Tibial nerve (tissue), 4 donors: ENCODE measurements at regions not wholly inside any gene's neighbourhood (a gene's known extent, or its start where the extent isn't known, plus 50 kb on each side); places are given as distances from the start of the nearest gene placed in this dataset.

ENCODE experiments used
- DNase-seq, 2 donors: peaks; one replicate each; pipeline ENCODE4 v3.0.0-alpha.2; 2019; ENCODE audit warnings: low spot score in 2 of 2
- H3K27ac ChIP-seq, 4 donors: fragments of 200-600 bp; sonication (generic) in 3 of 4; one replicate each; pipeline ENCODE4 v1.5.1; 2017 to 2019; ENCODE audit warnings: mild to moderate bottlenecking in 1 of 4
- H3K27me3 ChIP-seq, 2 donors: fragments of 200-600 bp; sonication (generic) in 1 of 2; one replicate each; pipeline versions ENCODE4 v1.5.1 to v1.6.0; 2017 to 2019
- H3K36me3 ChIP-seq, 3 donors: fragments of 200-600 bp; sonication (generic); one replicate each; pipeline ENCODE4 v1.5.1; 2018 to 2019
- H3K4me1 ChIP-seq, 4 donors: fragments of 200-600 bp; sonication (generic) in 3 of 4; one replicate each; pipeline ENCODE4 v1.5.1; 2017 to 2019
- H3K4me3 ChIP-seq, 4 donors: fragments of 200-600 bp; sonication (generic) in 3 of 4; one replicate each; pipeline ENCODE4 v1.5.1; 2017 to 2019; ENCODE audit warnings: mild to moderate bottlenecking in 1 of 4, moderate library complexity in 1 of 4
- H3K9me3 ChIP-seq, 4 donors: fragments of 200-600 bp; sonication (generic) in 3 of 4; one replicate each; pipeline ENCODE4 v1.5.1; 2017 to 2019
- CTCF ChIP-seq, 5 experiments: fragments of 200-600 bp in 3 of 5; fragments of 450-650 bp in 2 of 5; sonication (generic) in 3 of 5; IDR thresholded peaks; one replicate each; pipeline ENCODE4 v1.5.1; 2016 to 2019; ENCODE audit warnings: antibody characterized with exemption in 5 of 5, mild to moderate bottlenecking in 3 of 5, moderate library complexity in 2 of 5
- EP300 ChIP-seq, 2 donors: sonication (generic); formaldehyde crosslinking; IDR thresholded peaks; one replicate each; pipeline ENCODE4 v1.6.1; 2017; ENCODE audit warnings: antibody characterized with exemption in 2 of 2, mild to moderate bottlenecking in 1 of 2
- POLR2A ChIP-seq, 2 donors: fragments of 450-650 bp; IDR thresholded peaks; one replicate each; pipeline ENCODE4 v1.6.1; 2017; ENCODE audit warnings: antibody characterized with exemption in 2 of 2, mild to moderate bottlenecking in 2 of 2, moderate library complexity in 2 of 2
- whole genome bisulfite sequencing, 2 donors: methylation state at CpG; one replicate each; pipeline ENCODE4 v1.1.5; 2018; 5-methylcytosine and 5-hydroxymethylcytosine counted together

GRCh38 chr5:9787861-9788600 lies 157.9 kb upstream of the TAS2R1 start:
- Histone ChIP-seq H3K9me3 (no peaks in the 10 kb centered on the region), H3K27me3 (no peaks in the 10 kb centered on the region), H3K4me1 (no peaks in the 10 kb centered on the region), H3K27ac (no peak overlapping the region), H3K4me3 (no peak overlapping the region), H3K36me3 (no peaks in the 10 kb centered on the region)
- TF ChIP-seq CTCF (IDR thresholded peaks at IDR 0.05), result no peak
- no peak for TF ChIP-seq EP300 (IDR thresholded peaks at IDR 0.05)
- no peak for TF ChIP-seq POLR2A (IDR thresholded peaks at IDR 0.05)
- DNase-seq, result no peak
- WGBS, 2 donors, result 72 to 74% methylated on average over 8 of the region's 8 CpGs

GRCh38 chr5:9786380-9787360 lies 156.5 kb upstream of the TAS2R1 start:
- H3K9me3 ChIP-seq, result no peaks in the 10 kb centered on the region
- H3K27ac ChIP-seq, result no peak overlapping the region
- H3K36me3 ChIP-seq, result no peaks in the 10 kb centered on the region
- WGBS, 2 donors, result 89 to 95% methylated on average over 6 of the region's 6 CpGs
- no peaks in the 10 kb centered on the region for H3K27me3 ChIP-seq
- no peaks in the 10 kb centered on the region for H3K4me1 ChIP-seq
- no peak for TF ChIP-seq CTCF (IDR thresholded peaks at IDR 0.05)
- no peak for TF ChIP-seq POLR2A (IDR thresholded peaks at IDR 0.05)
- no peak for TF ChIP-seq EP300 (IDR thresholded peaks at IDR 0.05)
- DNase-seq, result no peak
- no peak overlapping the region for H3K4me3 ChIP-seq

- H3K4me3 ChIP-seq, result no peak overlapping the region
- H3K27ac ChIP-seq, result no peak overlapping the region
- H3K27me3 ChIP-seq, result no peaks in the 10 kb centered on the region
- DNase-seq, result no peak
- H3K36me3 ChIP-seq, result no peaks in the 10 kb centered on the region
- WGBS, 2 donors, result 60 to 67% methylated on average over 2 of the region's 2 CpGs
- no peaks in the 10 kb centered on the region for H3K4me1 ChIP-seq
- H3K9me3 ChIP-seq, result peaks cover 0 to 8% (median 0%) of the 10 kb centered on the region in 4 donors
- no peak for TF ChIP-seq CTCF (IDR thresholded peaks at IDR 0.05)
- TF ChIP-seq EP300 (IDR thresholded peaks at IDR 0.05), result no peak
- TF ChIP-seq POLR2A (IDR thresholded peaks at IDR 0.05), result no peak
These were observed 155.6 kb upstream of the TAS2R1 start for GRCh38 chr5:9785751-9786150.

GRCh38 chr5:9784231-9784630 lies 154.1 kb upstream of the TAS2R1 start:
- Histone ChIP-seq H3K4me1 (no peaks in the 10 kb centered on the region), H3K27me3 (no peaks in the 10 kb centered on the region), H3K4me3 (no peak overlapping the region), H3K9me3 (peaks cover 0 to 18% (median 0%) of the 10 kb centered on the region in 4 donors), H3K27ac (no peak overlapping the region), H3K36me3 (no peaks in the 10 kb centered on the region)
- TF ChIP-seq CTCF (IDR thresholded peaks at IDR 0.05) (no peak), EP300 (IDR thresholded peaks at IDR 0.05) (no peak)
- DNase-seq, result no peak
- WGBS, 2 donors, result 90% methylated on average over 2 of the region's 2 CpGs
